ENCODE measurements at regions not wholly inside any gene's neighbourhood (a gene's known extent, or its start where the extent isn't known, plus 50 kb on each side); places are given as distances from the start of the nearest gene placed in this dataset.

DNA sequence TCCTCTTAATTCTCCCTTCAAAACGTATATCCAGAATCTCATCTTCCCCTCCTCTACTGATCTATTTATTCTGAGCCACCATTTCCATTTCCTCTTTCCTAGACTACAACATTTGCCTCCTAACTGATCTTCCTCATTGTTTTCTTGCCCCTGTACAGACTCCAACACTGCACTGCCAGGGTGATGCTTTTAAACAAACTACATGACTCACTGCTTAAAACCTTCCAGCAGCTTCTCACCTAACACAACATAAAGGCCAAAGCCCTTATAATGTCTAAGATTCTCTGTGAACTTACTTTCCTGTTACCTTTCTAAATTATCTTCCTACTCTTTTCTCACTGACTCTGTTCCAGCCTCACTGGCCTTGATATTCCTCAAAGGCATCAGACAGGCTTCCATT lies 161.0 kb upstream of the HS3ST1 start:
- no peak for TF ChIP-seq TAF1 (IDR thresholded peaks at IDR 0.05; ENCODE audit: borderline replicate concordance, insufficient read depth, low read length)
- no peak for TF ChIP-seq POLR2AphosphoS5 (IDR thresholded peaks at IDR 0.05; ENCODE audit: low read depth, low read length)
- TF ChIP-seq SIN3A (IDR thresholded peaks at IDR 0.05; ENCODE audit: borderline replicate concordance, insufficient read depth, low read length) = no peak
- TF ChIP-seq REST (IDR thresholded peaks at IDR 0.05; ENCODE audit: insufficient read depth in 1 of 2, low read depth in 2 of 2, low read length in 2 of 2) = no peak
- TF ChIP-seq FOXP2 (optimal IDR thresholded peaks at IDR 0.05; ENCODE audit: borderline replicate concordance, extremely low read depth, extremely low read length, insufficient read depth) = no peak

GRCh38 chr4:11587797-11588196 lies 159.1 kb upstream of the HS3ST1 start:
- no peak for TF ChIP-seq FOXP2 (optimal IDR thresholded peaks at IDR 0.05; ENCODE audit: borderline replicate concordance, extremely low read depth, extremely low read length, insufficient read depth)
- TF ChIP-seq POLR2AphosphoS5 (IDR thresholded peaks at IDR 0.05; ENCODE audit: low read depth, low read length) = no peak
- TF ChIP-seq REST (IDR thresholded peaks at IDR 0.05; ENCODE audit: insufficient read depth in 1 of 2, low read depth in 2 of 2, low read length in 2 of 2) = no peak
- TF ChIP-seq TAF1 (IDR thresholded peaks at IDR 0.05; ENCODE audit: borderline replicate concordance, insufficient read depth, low read length) = no peak
- no peak for TF ChIP-seq SIN3A (IDR thresholded peaks at IDR 0.05; ENCODE audit: borderline replicate concordance, insufficient read depth, low read length)

- TF ChIP-seq TAF1 (IDR thresholded peaks at IDR 0.05; ENCODE audit: borderline replicate concordance, insufficient read depth, low read length) (no peak), POLR2AphosphoS5 (IDR thresholded peaks at IDR 0.05; ENCODE audit: low read depth, low read length) (no peak), SIN3A (IDR thresholded peaks at IDR 0.05; ENCODE audit: borderline replicate concordance, insufficient read depth, low read length) (no peak), REST (IDR thresholded peaks at IDR 0.05; ENCODE audit: insufficient read depth in 1 of 2, low read depth in 2 of 2, low read length in 2 of 2) (no peak), FOXP2 (optimal IDR thresholded peaks at IDR 0.05; ENCODE audit: borderline replicate concordance, extremely low read depth, extremely low read length, insufficient read depth) (no peak)
Measured at GRCh38 chr4:11585506-11585905, 156.8 kb upstream of the HS3ST1 start.

GRCh38 chr4:11568511-11568910 lies 139.8 kb upstream of the HS3ST1 start:
- TF ChIP-seq TAF1 (IDR thresholded peaks at IDR 0.05; ENCODE audit: borderline replicate concordance, insufficient read depth, low read length) = no peak
- no peak for TF ChIP-seq POLR2AphosphoS5 (IDR thresholded peaks at IDR 0.05; ENCODE audit: low read depth, low read length)
- no peak for TF ChIP-seq FOXP2 (optimal IDR thresholded peaks at IDR 0.05; ENCODE audit: borderline replicate concordance, extremely low read depth, extremely low read length, insufficient read depth)

DNA sequence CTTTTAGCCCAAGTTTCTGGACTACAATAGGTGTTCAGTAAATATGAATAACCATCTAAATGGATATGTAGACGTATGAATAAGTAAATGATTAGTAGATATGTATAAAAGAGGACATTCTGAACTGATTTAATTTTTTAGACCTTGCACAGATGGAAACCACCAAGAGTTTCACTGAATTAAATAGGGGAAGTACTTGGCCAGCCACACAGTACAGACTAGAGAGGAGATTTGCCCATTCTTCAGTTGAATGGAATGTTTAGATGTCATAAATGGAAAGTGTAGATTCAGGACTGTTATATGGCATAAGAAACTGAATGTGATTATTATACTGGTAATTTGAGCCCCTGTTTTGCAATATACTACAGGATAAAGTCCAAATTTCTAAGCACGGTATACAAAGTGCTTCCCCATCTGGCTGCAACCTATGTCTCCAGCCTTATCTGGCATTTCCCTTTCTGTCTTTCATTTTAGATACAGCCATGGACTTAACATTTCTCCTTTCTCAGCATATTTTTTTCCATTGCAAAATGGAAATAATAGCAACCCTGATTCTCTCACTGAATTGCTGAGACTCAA lies 137.8 kb upstream of the HS3ST1 start:
- no peak for TF ChIP-seq REST (IDR thresholded peaks at IDR 0.05; ENCODE audit: insufficient read depth in 1 of 2, low read depth in 2 of 2, low read length in 2 of 2)
- no peak for TF ChIP-seq TAF1 (IDR thresholded peaks at IDR 0.05; ENCODE audit: borderline replicate concordance, insufficient read depth, low read length)
- TF ChIP-seq FOXP2 (optimal IDR thresholded peaks at IDR 0.05; ENCODE audit: borderline replicate concordance, extremely low read depth, extremely low read length, insufficient read depth) = no peak
- no peak for TF ChIP-seq SIN3A (IDR thresholded peaks at IDR 0.05; ENCODE audit: borderline replicate concordance, insufficient read depth, low read length)
- TF ChIP-seq POLR2AphosphoS5 (IDR thresholded peaks at IDR 0.05; ENCODE audit: low read depth, low read length) = no peak
